ENCODE measurements at regions not wholly inside any gene's neighbourhood (a gene's known extent, or its start where the extent isn't known, plus 50 kb on each side); places are given as distances from the start of the nearest gene placed in this dataset.

- TF ChIP-seq RAD21 (IDR thresholded peaks at IDR 0.05; ENCODE audit: insufficient read depth, low read depth, low read length) (no peak), PAX5 (IDR thresholded peaks at IDR 0.05; ENCODE audit: borderline replicate concordance, low read depth, low read length) (no peak), CHD1 (IDR thresholded peaks at IDR 0.05; ENCODE audit: low read depth, low read length) (no peak), EED (IDR thresholded peaks at IDR 0.05; ENCODE audit: low read depth) (no peak), CBX3 (IDR thresholded peaks at IDR 0.05; ENCODE audit: borderline replicate concordance, low read depth) (no peak)
Measured at GRCh38 chr13:82729401-82729800, 1152.9 kb downstream of the SLITRK1 start (continued).

- Histone ChIP-seq H3K9me3 (replicated peaks; ENCODE audit: control insufficient read depth, insufficient read depth, low read length) (no peaks in the 10 kb centered on the region), H3K79me2 (ENCODE audit: control insufficient read depth, insufficient read depth, low read length) (no peaks in the 10 kb centered on the region), H3K27me3 (replicated peaks in 1 of 2; ENCODE audit: control insufficient read depth in 2 of 2, insufficient read depth in 2 of 2, low read length in 1 of 2) (no peaks in the 10 kb centered on the region), H4K20me1 (ENCODE audit: control insufficient read depth, insufficient read depth) (no peaks in the 10 kb centered on the region), H3K9ac (ENCODE audit: control insufficient read depth, insufficient read depth, low read length) (no peak overlapping the region), H3K36me3 (ENCODE audit: control insufficient read depth in 2 of 2, insufficient read depth in 2 of 2, low read length in 1 of 2) (no peaks in the 10 kb centered on the region), H3K4me1 (ENCODE audit: control insufficient read depth, insufficient read depth, low read length) (no peaks in the 10 kb centered on the region), H3K27ac (ENCODE audit: control insufficient read depth, insufficient read depth) (no peak overlapping the region), H2AFZ (ENCODE audit: control insufficient read depth, low read depth, low read length) (no peak overlapping the region), H3K4me3 (no peak overlapping the region), H3K4me2 (ENCODE audit: control insufficient read depth, insufficient read depth) (no peak overlapping the region)
- SMC1A ChIA-PET (ENCODE audit: uncharacterized antibody, unreplicated experiment) = no interaction called here
- intact Hi-C loops (cut with micrococcal nuclease; ENCODE audit: unreplicated experiment) (no loop called here), in situ Hi-C loops (cut with MboI) (no loop called here)
- no TSS peak for BruUV-seq (replicated peaks)
- 25% methylated on average over 2 of the region's 2 CpGs for WGBS (ENCODE audit: insufficient coverage, insufficient replicate concordance, low lambda C conversion rate, missing lambda C conversion rate)
- DNase-seq (ENCODE audit: low read depth, low spot score) (no peak), FAIRE-seq (no peak), ATAC-seq (no peak)
- RAD21 ChIA-PET (ENCODE audit: unreplicated experiment) = no interaction called here
- CTCF ChIA-PET = no interaction called here
- POLR2A ChIA-PET = no interaction called here
- no peak for TF ChIP-seq WRNIP1 (IDR thresholded peaks at IDR 0.05; ENCODE audit: borderline replicate concordance, low read depth, low read length)
Measured at GRCh38 chr13:82720986-82721385, 1161.3 kb downstream of the SLITRK1 start.

- no peak overlapping the region for H3K4me3 ChIP-seq
- H3K79me2 ChIP-seq (ENCODE audit: control insufficient read depth, insufficient read depth, low read length) = no peaks in the 10 kb centered on the region
- no peak overlapping the region for H2AFZ ChIP-seq (ENCODE audit: control insufficient read depth, low read depth, low read length)
- no peaks in the 10 kb centered on the region for H3K4me1 ChIP-seq (ENCODE audit: control insufficient read depth, insufficient read depth, low read length)
- TF ChIP-seq ZBTB11 (CRISPR knock-in tag; IDR thresholded peaks at IDR 0.05) (no peak), JUND (IDR thresholded peaks at IDR 0.05; ENCODE audit: low read depth, low read length) (no peak), CHD2 (IDR thresholded peaks at IDR 0.05; ENCODE audit: borderline replicate concordance, low read depth, low read length) (no peak), CHD4 (IDR thresholded peaks at IDR 0.05) (no peak), HDAC6 (IDR thresholded peaks at IDR 0.05; ENCODE audit: unreplicated experiment) (no peak), SUPT20H (IDR thresholded peaks at IDR 0.05; ENCODE audit: borderline replicate concordance, control insufficient read depth, low read depth, low read length) (no peak)
- ChIA-PET RAD21 (ENCODE audit: unreplicated experiment) (no interaction called here), CTCF (no interaction called here), SMC1A (ENCODE audit: uncharacterized antibody, unreplicated experiment) (interaction anchor here (0.6 kb wide), 1 partner anchor 174 kb away, joined by 3 read pairs; no protein-coding TSS in a partner anchor), POLR2A (no interaction called here)
- H3K9ac ChIP-seq (ENCODE audit: control insufficient read depth, insufficient read depth, low read length) = no peak overlapping the region
- no peak for DNase-seq (ENCODE audit: low read depth, low spot score)
- H3K27ac ChIP-seq (ENCODE audit: control insufficient read depth, insufficient read depth) = no peak overlapping the region
- H3K9me3 ChIP-seq (replicated peaks; ENCODE audit: control insufficient read depth, insufficient read depth, low read length) = no peaks in the 10 kb centered on the region
- no peak for ATAC-seq
- no peaks in the 10 kb centered on the region for H3K27me3 ChIP-seq (replicated peaks in 1 of 2; ENCODE audit: control insufficient read depth in 2 of 2, insufficient read depth in 2 of 2, low read length in 1 of 2)
- H4K20me1 ChIP-seq (ENCODE audit: control insufficient read depth, insufficient read depth) = no peaks in the 10 kb centered on the region
- no peaks in the 10 kb centered on the region for H3K36me3 ChIP-seq (ENCODE audit: control insufficient read depth in 2 of 2, insufficient read depth in 2 of 2, low read length in 1 of 2)
- 0% methylated on average over 1 of the region's 1 CpG for WGBS (ENCODE audit: insufficient coverage, insufficient replicate concordance, low lambda C conversion rate, missing lambda C conversion rate)
- no peak for FAIRE-seq
- intact Hi-C loops (cut with micrococcal nuclease; ENCODE audit: unreplicated experiment) = no loop called here
- in situ Hi-C loops (cut with MboI) = no loop called here
- BruUV-seq (replicated peaks) = no TSS peak
- H3K4me2 ChIP-seq (ENCODE audit: control insufficient read depth, insufficient read depth) = no peak overlapping the region
Measured at GRCh38 chr13:82719987-82720386, 1162.3 kb downstream of the SLITRK1 start.

Data from GM12878 (cell line).